NCI-H748 (cell line): ENCODE measurements at regions not wholly inside any gene's neighbourhood (a gene's known extent, or its start where the extent isn't known, plus 50 kb on each side); places are given as distances from the start of the nearest gene placed in this dataset.

Source experiments
- DNase-seq: peaks from one replicate; lab custom pipeline; 2025; ENCODE audit not compliant: unreplicated experiment; lab: John Stamatoyannopoulos, UW

DNA sequence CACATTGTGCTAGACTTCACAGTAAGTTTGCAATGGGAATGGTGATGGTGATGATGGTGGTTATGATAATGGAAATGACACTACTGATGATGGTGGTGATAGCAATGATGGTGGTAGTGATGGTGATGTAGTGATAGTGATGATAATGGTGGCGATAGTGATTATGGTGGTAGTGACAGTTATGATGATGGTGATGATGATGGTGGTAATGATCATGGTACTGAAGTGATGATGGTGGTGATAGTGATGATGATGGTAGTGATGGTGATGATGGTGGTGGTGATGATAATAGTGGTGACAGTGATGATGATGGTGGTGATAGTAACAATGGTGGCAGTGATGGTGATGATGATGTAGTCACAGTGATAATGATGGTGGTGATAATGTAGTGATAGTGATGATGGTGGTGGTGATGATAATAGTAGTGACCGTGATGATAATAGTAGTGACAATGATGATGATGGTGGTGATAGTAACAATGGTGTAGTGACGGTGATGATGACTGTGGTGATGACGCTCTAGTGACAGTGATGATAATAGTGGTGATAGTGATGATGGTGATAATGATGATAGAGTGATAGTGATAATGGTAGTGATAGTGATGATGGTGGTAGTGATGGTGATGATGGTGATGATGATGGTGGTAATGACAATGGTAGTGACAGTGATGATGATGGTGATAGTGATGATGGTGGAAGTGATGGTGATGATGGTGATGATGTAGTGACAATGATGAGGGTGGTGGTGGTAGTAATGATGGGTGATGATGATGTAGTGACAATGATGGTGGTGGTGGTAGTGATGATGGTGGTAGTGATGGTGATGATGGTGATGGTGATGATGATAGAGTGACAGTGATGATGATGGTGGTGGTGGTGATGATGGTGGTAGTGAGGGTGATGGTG lies 222.9 kb upstream of the PWP1 start:
- DNase-seq, result no peak

GRCh38 chr12:107464644-107465043 lies 221.0 kb upstream of the PWP1 start:
- DNase-seq, result no peak

DNA sequence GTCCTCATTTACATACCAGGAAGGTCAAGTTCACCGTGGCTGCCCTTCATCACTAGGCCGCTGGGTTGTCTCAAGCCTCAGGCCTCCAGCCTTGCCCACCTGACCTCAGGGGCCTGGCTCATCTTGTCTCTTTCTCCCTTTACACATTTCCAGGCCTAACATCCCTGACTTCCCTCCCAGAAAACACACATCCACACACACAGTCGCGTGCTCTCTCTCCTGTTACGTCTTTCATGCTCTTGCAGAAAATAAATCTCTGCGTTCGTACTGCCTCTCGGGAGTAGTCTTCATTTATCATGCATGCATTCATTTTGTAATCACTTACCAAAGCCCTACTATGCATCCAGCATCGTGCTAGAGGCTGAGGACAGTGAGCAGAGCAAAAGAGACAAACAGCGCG lies 220.0 kb upstream of the PWP1 start:
- no peak for DNase-seq

DNA sequence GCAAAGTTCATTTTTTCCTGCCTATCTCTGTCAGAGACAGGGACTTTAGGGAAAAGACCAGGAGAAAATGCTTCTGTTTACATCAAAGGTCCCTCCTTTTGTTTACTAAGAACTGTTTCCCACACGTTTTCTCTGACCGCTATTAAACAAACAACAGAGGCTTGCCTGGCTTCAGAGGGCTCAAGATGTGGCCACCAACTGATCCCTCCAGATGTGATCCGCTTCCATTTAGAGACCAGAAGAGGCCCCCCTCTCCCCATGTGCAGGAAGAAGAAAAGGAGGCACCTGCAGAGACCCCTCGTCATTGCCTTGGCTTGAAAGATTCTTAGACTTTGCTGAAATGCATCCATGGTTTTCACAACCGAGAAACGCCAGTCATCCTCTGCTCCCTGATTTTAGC lies 217.9 kb upstream of the PWP1 start:
- DNase-seq, result peak; percentile 59

DNA sequence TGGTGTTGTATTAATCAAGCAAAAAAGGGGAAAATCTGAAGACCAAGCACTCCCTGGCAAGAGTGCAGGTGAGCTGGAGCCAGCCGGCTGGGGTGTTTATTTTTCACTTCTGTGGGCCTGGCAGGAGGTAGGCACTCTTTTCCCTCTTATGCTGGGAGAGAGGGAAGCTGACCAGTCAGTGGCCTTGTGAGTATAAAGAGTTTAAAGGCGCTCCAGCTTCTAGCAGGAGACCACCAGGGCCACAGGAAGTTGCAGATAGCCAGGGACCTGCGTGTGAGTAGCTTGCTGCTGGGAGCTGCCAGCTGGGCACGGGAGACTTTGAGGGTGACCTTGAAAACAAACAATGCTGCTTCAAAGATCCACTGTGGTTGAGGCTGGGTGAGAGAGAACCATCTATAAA lies 217.4 kb upstream of the PWP1 start:
- DNase-seq, result peak; percentile 35

DNA sequence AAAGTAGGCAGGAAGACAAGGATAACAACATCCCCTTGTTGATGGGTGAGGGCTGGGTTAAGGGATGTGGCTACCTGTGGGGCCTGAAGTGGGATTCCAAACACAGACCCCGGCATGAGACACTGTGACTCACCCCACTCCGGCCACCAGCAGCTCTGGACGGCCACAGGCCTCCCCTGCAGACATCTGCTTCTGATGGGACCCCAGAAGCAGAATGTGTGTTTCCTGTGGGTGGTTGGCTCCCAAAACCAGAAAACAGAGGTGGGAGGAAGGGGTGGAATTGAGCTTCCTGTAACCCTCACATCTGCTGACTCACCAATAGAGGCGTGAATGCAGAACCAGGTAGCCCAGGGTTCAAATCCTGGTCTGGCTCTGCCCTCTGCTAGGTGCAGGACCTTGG lies 216.6 kb upstream of the PWP1 start:
- DNase-seq, result no peak

DNA sequence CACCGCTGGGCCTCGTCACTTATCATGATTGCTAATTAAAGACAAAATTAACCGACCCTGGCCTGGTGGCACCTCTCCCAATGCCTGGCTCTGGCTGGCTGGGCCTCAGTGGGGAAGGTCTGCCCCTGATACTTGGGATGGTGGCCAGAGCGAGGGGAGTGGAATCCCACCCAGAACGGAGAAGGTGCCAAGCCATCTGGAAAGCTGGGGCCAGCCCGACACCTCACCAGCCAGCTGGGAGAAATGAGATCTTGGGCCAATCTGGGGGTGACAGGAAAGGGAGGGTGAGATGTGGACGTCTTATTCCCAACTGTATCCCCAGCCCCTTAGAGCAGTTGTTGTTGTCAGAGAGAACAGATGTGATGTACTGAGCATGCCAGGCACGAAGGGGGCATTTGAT lies 215.0 kb upstream of the PWP1 start:
- no peak for DNase-seq

GRCh38 chr12:107472308-107472707 lies 213.3 kb upstream of the PWP1 start:
- DNase-seq, result no peak

GRCh38 chr12:107474099-107474498 lies 211.5 kb upstream of the PWP1 start:
- no peak for DNase-seq

DNA sequence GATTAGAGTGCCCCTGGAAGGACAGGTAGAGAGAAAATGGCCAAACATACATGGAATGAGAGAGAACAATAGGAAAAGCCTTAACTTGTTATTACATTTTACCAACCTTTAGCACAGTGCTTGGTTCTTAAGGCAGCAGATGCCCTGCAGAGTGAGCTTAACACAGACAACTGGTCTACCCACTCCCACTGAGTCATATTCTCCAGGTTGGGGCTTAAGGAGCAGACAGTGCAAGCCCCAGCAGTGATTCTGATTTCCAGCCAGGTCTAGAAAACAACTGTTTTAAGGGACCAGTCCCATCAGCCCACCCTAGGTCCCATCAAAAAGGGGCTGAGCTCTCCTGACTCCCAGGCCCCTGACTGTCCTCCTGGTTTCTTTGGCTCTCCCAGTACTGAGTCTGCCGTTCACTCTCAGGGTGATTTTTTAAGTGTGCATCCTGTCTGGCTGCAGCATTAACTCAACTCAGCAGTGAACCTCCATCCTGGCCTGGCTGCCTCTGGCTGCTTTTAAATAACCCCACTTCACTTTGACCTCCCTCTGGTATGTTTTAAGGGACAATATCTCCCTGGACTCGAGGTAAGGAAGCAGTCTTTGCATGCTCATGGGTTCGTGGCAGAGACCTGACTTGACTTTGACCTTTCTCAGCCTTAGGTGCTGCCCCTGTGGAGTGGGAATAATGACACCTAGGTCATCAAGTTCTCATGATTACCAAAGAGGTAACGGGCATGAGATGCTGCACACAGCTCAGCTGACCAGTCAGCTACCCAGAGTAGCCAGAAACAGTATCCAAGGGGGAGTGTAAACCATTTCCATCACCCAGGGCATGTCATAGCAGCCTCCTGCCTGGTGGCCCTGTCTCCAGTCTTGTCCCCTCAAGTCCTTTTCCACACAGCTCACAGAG lies 210.7 kb upstream of the PWP1 start:
- no peak for DNase-seq

GRCh38 chr12:107475900-107476299 lies 209.7 kb upstream of the PWP1 start:
- no peak for DNase-seq

DNA sequence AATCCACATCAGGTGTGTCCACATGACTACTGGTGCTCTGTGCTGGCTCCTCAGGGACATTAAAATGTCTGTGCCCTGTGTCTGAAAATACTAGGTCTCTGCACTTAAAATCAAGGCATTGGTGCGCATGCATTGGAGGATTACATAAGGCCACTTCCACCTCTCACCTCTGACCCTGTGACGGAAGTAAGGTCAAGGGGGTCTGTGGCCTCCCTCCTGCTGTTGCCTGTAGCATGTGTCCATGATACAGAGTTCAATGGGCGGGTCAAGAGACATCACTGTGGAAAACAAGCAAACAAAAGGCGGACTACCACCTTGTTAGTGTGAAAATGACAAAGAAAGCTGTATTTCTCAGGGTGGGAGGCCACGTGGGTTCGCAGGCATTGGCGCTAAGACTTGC lies 208.6 kb upstream of the PWP1 start:
- DNase-seq, result no peak

DNA sequence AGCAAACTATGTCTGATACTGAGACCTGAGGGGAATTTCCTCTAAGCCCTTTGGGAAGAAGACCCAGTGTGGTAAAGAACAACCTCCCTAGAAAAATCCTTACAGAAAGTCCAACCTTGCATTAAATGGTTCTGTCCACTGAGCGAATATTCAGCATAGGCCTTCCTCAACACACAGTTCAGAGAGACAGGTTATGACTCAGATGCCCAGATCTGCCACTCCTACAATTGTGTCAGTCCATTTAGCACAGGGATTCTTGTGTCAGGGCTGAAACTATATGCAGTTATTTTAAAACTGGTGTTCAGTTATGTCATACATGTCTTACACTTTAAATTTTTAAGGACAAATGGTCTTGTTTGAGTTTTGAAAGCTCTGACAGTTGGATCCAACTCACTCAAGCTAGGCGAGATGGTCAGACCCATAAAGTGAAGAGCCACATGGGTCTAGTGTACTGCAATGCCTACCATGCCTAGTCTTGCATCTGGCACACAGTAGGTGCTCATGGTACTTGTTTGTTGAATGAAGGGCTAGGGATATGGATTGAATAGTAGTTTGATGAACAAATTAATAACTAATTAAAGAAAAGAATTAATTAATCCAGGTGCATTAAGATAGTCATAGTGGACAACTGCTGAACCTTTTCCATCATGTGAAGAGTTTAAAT lies 207.5 kb upstream of the PWP1 start:
- DNase-seq, result no peak

GRCh38 chr12:107478881-107479280 lies 206.7 kb upstream of the PWP1 start:
- DNase-seq, result no peak

- no peak for DNase-seq
Observed at GRCh38 chr12:107480836-107481608, 204.6 kb upstream of the PWP1 start.

GRCh38 chr12:107484230-107484629 lies 201.4 kb upstream of the PWP1 start:
- DNase-seq, result no peak

- no peak for DNase-seq
Observed at GRCh38 chr12:107484941-107485340, 200.7 kb upstream of the PWP1 start.

GRCh38 chr12:107485731-107486130 lies 199.9 kb upstream of the PWP1 start:
- DNase-seq, result no peak

DNA sequence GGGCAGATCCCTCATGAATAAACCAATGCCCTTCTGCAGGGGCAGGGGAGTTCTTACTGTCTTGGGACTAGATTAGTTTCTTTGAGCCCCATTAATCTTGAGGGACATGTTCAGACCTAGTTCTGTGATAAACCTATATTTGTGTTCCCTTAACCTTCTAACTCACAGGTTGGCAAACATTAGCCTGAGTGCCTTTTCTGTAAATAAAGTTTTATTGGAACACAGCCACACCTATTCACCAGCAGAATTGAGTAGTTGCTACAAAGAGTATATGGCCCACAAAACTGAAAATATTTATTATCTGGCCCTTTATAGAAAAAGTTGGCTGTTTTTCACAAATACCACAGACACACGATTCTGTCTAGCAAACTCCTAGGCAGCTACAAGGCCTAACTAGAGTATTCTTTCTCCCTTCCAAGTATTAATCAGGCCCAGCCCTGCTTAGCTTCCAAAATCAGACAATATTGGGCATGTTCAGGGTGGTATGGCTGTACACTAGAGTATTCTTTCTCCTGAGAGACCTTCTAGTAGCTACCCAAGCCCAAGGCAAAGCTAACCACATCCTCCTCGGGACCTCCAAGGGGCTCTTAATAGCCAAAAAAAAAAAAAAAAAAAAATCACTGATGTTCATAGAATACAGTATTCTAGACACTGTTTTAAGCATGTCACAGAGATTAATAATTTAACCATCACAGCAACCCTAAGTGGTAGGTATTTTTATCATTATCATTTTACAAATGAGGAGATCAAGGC lies 199.3 kb upstream of the PWP1 start:
- DNase-seq, result no peak
